ENCODE measurements at regions not wholly inside any gene's neighbourhood (a gene's known extent, or its start where the extent isn't known, plus 50 kb on each side); places are given as distances from the start of the nearest gene placed in this dataset.
A peak's percentile ranks its signal among the peaks of the same experiment; 100 is the strongest.

DNA sequence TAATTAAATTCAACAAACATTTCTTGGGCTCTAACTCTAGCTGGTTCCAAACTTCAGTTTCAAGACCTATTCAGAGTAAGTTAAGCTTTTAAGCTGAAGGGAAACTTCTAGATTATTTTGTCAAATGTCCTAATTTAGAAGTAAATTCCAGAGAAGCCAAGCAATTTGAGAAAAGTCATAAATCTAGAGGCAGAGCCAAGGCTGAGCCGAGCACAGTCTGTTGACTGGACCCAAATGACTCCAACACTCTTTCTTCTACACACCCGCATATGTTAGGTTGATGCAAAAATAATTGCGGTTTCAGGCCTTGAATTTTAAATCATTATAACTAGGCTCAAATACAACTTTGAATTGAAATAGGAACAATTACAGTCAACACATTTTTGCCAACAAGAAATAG is 319.7 kb downstream of the NFIB start:
- Histone ChIP-seq H3K4me1 (no peaks in the 10 kb centered on the region), H3K4me3 (replicated peaks in 1 of 3) (no peak overlapping the region)

DNA sequence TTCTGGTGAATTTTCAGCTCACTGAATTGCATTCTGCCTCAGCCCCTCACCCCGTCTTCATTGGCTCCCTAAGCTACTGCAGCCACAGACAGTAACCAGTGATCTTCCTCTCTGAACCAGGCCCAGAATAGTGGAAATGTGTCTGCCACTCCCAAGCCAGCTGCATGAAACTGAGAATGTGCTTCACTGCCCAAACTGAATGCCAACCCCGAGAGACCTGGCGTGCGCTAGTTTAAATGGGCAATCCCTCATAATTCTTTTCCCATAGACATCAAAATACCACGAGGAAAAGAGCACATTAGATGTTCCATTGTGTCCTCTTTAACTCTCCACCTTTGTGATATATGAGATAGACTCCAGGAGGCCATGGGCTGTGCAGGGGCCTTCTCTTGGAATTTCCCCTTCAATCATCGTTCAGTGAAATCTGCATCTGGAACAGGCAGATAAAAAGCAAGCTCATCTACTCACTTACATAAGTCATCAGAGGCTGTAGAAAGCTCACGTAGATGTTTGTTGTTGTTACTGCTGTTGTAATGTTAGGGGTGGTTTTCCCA is 320.2 kb downstream of the NFIB start:
- Histone ChIP-seq H3K27me3 (no peaks in the 10 kb centered on the region), H3K4me1 (no peaks in the 10 kb centered on the region), H3K4me3 (replicated peaks in 1 of 3) (no peak overlapping the region), H3K36me3 (no peaks in the 10 kb centered on the region), H3K9me3 (no peaks in the 10 kb centered on the region), H3K27ac (peak overlapping the region in 1 of 3 donors; percentile 46)
- 75 to 76% methylated on average over 7 of the region's 7 CpGs for whole genome bisulfite sequencing, 2 donors
- DNase-seq = no peak
- TF ChIP-seq, protein P1, sequence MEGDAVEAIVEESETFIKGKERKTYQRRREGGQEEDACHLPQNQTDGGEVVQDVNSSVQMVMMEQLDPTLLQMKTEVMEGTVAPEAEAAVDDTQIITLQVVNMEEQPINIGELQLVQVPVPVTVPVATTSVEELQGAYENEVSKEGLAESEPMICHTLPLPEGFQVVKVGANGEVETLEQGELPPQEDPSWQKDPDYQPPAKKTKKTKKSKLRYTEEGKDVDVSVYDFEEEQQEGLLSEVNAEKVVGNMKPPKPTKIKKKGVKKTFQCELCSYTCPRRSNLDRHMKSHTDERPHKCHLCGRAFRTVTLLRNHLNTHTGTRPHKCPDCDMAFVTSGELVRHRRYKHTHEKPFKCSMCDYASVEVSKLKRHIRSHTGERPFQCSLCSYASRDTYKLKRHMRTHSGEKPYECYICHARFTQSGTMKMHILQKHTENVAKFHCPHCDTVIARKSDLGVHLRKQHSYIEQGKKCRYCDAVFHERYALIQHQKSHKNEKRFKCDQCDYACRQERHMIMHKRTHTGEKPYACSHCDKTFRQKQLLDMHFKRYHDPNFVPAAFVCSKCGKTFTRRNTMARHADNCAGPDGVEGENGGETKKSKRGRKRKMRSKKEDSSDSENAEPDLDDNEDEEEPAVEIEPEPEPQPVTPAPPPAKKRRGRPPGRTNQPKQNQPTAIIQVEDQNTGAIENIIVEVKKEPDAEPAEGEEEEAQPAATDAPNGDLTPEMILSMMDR (IDR thresholded peaks at IDR 0.05) = no peak
- TF ChIP-seq POLR2A (IDR thresholded peaks at IDR 0.05) = no peak
- intact Hi-C loops (cut with DNase I) = no loop called here

More for the DNA sequence above, 319.7 kb downstream of the NFIB start:
- DNase-seq = no peak
- no peaks in the 10 kb centered on the region for H3K27me3 ChIP-seq
- peak overlapping the region in 1 of 3 donors; percentile 8 for H3K27ac ChIP-seq
- intact Hi-C loops (cut with DNase I) = no loop called here
- no peaks in the 10 kb centered on the region for H3K9me3 ChIP-seq
- WGBS, 2 donors = 74 to 83% methylated on average over 3 of the region's 3 CpGs
- no peak for TF ChIP-seq POLR2A (IDR thresholded peaks at IDR 0.05)
- TF ChIP-seq, protein P1 (IDR thresholded peaks at IDR 0.05) = no peak
- H3K36me3 ChIP-seq = no peaks in the 10 kb centered on the region

DNA sequence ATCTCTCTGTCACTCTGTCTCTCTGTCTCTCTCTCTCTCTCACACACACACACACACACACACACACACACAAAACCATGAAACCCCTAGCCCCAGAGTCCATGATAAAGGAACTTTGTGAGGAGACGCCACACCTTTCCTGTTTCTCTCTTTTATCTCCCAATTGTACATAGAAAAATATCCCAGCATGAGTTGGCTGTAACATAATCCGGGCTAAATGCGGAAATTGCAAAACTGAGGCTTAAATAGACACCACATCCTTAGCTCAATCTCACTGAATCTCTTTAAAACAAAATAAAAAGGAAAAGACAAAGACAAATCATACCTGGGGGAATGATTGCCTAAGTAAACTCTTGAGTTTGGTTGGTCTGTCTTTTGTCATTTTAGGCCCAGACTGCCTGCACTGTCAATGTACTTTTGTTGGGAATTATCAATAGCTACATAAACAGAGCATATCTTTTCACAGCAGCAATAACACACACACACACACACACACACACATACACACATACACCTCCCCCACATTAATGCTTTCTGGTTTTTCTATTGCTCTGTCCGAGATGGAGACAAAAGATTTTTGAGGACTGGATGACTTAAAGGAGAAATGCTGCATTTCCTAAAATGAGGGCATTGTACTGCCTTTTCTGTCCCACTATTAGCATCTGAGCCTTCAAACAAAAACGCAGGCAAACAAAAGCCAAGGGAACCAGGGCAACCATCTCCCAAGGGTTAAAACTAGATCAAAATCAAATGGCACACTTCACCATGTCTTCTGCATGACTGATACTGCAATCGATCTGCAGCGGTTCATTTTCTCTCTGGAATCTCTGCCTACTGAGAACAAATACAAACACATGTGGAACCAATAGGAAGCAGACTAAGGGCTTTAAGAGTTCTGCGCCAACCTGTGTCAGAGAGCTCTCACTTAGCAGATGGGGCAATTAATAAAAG is 321.5 kb downstream of the NFIB start:
- intact Hi-C loops (cut with DNase I) = no loop called here
- H3K4me1 ChIP-seq = no peaks in the 10 kb centered on the region
- H3K27me3 ChIP-seq = no peaks in the 10 kb centered on the region
- H3K4me3 ChIP-seq (replicated peaks in 1 of 3) = no peak overlapping the region
- no peak for DNase-seq
- H3K36me3 ChIP-seq = no peaks in the 10 kb centered on the region
- WGBS, 2 donors = 83% methylated on average over 8 of the region's 8 CpGs
- no peak overlapping the region for H3K27ac ChIP-seq
- no peak for TF ChIP-seq POLR2A (IDR thresholded peaks at IDR 0.05)
- TF ChIP-seq, protein P1 (IDR thresholded peaks at IDR 0.05) = no peak
- H3K9me3 ChIP-seq = no peaks in the 10 kb centered on the region

DNA sequence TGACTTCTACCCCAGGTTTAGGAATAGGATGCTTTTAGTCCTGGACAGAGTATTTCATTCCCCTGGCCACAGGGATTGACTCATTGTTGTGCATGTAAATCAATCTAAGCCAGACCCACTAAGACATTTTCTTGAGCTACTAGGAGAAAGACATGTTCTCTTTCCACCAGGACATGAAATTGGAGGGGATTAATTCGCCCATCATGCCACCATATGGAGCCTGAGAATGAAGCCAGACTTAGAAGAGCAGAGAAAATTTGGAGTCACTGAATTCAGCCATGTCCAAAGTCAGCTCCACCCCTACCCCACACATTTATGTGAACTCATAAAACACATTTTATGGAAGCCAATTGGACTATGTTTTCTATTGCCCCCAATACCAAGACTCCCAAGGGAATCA is 322.5 kb downstream of the NFIB start:
- no peak for DNase-seq
- TF ChIP-seq, protein P1 (IDR thresholded peaks at IDR 0.05) = no peak
- no peak for TF ChIP-seq POLR2A (IDR thresholded peaks at IDR 0.05)
- intact Hi-C loops (cut with DNase I) = no loop called here
- Histone ChIP-seq H3K4me3 (replicated peaks in 1 of 3) (no peak overlapping the region), H3K4me1 (no peaks in the 10 kb centered on the region), H3K27me3 (no peaks in the 10 kb centered on the region), H3K27ac (no peak overlapping the region), H3K9me3 (no peaks in the 10 kb centered on the region), H3K36me3 (no peaks in the 10 kb centered on the region)
- WGBS, 2 donors = 94 to 100% methylated on average over 1 of the region's 1 CpG

DNA sequence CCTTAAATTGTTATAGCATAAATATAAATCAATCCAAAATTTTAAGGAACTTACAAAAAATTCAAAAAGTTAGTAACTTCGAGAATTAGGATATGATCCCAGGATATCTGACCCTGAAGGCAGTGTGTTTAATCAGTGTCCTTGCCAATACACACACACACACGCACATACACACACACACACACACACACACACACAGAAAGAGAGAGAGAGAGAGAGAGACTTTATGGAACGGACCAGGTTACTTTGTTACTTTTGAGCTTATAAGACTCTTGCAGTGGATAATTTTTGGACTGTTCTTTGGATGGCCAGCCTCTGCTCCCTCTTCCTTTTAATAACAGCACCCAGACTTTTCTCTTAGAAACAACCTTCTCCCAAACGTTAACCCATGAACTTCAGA is 322.9 kb downstream of the NFIB start:
- Histone ChIP-seq H3K4me1 (no peaks in the 10 kb centered on the region), H3K27me3 (no peaks in the 10 kb centered on the region), H3K9me3 (no peaks in the 10 kb centered on the region), H3K4me3 (replicated peaks in 1 of 3) (no peak overlapping the region), H3K36me3 (no peaks in the 10 kb centered on the region), H3K27ac (no peak overlapping the region)
- no peak for DNase-seq
- intact Hi-C loops (cut with DNase I) = no loop called here
- WGBS, 2 donors = 72 to 84% methylated on average over 4 of the region's 4 CpGs
- TF ChIP-seq, protein P1 (IDR thresholded peaks at IDR 0.05) = no peak
- TF ChIP-seq POLR2A (IDR thresholded peaks at IDR 0.05) = no peak

Data from thyroid gland (tissue), 4 donors.